AG04449 (cell line): ENCODE measurements at regions not wholly inside any gene's neighbourhood (a gene's known extent, or its start where the extent isn't known, plus 50 kb on each side); places are given as distances from the start of the nearest gene placed in this dataset.

Source experiments
- CTCF ChIA-PET: fragments of 350-600 bp; formaldehyde crosslinking; extraction: SDS; loops from one replicate; lab custom pipeline; 2021; ENCODE audit warnings: antibody characterized with exemption; lab: Yijun Ruan, JAX
- POLR2A ChIA-PET: fragments of 400-600, 350-600 bp; formaldehyde crosslinking; extraction: SDS; loops from one replicate; lab custom pipeline; 2020; ENCODE audit warnings: antibody characterized with exemption, inconsistent platforms; lab: Yijun Ruan, JAX
- DNase-seq: peaks from one replicate; pipeline ENCODE4 v3.0.0-alpha.2; 2010; ENCODE audit warnings: low read depth, low spot score
- H3K4me3 ChIP-seq: 2 replicates; pipeline ENCODE4 v1.5.1; 2011; ENCODE audit warnings: low read depth, mild to moderate bottlenecking, control low read depth, low read length
- TF ChIP-seq, protein P1 (sequence below): IDR thresholded peaks from one replicate; pipeline ENCODE4 v1.5.1; 2011; ENCODE audit warnings: mild to moderate bottlenecking, moderate library complexity, low read length, control low read depth, inconsistent platforms; ENCODE audit not compliant: insufficient read depth; ENCODE audit errors: missing control alignments

DNA sequence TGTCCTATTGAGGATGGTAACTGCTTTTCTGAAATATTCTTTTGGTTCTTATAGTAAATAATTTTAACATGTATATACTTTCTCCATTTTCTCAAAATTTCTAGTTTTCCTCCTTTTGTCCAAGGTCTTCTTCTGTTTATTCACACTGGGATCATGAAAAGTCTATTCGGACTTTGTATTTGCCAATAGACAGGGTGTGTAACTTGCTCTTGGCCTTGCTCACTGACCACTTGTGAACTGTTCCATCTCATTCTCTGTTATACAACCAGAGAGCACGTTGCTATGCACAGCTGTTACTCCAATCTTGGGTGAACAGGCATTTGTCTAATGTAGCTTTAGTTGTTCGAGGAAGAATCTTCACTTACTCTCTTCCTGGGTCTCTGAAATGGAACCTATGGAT lies 388.9 kb downstream of the SH3GL2 start:
- no peak for DNase-seq
- H3K4me3 ChIP-seq: no peak overlapping the region
- POLR2A ChIA-PET: no interaction called here
- CTCF ChIA-PET: no interaction called here
- TF ChIP-seq, protein P1, sequence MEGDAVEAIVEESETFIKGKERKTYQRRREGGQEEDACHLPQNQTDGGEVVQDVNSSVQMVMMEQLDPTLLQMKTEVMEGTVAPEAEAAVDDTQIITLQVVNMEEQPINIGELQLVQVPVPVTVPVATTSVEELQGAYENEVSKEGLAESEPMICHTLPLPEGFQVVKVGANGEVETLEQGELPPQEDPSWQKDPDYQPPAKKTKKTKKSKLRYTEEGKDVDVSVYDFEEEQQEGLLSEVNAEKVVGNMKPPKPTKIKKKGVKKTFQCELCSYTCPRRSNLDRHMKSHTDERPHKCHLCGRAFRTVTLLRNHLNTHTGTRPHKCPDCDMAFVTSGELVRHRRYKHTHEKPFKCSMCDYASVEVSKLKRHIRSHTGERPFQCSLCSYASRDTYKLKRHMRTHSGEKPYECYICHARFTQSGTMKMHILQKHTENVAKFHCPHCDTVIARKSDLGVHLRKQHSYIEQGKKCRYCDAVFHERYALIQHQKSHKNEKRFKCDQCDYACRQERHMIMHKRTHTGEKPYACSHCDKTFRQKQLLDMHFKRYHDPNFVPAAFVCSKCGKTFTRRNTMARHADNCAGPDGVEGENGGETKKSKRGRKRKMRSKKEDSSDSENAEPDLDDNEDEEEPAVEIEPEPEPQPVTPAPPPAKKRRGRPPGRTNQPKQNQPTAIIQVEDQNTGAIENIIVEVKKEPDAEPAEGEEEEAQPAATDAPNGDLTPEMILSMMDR: no peak

DNA sequence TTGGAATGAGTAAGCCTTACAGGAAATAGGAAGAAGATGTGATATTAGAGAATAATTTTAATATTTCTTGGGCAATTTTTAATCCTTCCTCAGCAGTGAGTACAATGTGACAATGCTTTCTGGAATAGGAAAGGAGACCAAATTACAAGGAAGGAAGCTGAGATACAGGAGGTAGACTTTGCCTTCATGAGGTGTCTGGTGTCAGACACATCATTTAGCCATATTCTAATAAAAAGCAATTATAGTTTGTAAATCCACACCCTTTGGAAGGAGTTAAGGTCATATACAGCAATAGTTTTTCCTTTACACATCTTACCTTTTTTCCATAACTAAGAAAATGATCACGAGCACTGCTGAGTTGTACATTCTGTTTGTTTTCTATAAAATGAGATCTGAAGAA lies 390.4 kb downstream of the SH3GL2 start:
- TF ChIP-seq, protein P1: no peak
- H3K4me3 ChIP-seq: no peak overlapping the region
- DNase-seq: no peak
- ChIA-PET CTCF (no interaction called here), POLR2A (no interaction called here)

DNA sequence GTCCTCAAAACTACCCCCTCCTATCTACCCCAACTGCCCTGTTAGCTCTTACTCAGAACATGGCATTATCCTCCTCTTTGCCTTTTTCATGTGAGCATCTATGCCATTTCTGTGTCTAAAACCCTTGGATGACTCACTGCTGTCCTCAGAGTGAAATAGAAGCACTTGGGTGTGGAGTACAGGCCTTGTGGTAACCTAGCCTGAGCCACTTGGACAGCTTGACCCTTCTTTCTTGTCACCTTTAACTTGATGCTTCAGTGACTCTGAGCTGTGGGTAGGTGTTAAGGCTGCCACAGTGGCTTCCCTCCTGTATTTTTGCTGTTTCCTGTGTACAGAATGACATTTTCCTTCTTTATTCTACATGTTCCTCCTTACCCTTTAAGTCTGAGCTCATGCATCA lies 391.4 kb downstream of the SH3GL2 start:
- CTCF ChIA-PET: no interaction called here
- TF ChIP-seq, protein P1: no peak
- POLR2A ChIA-PET: no interaction called here
- no peak for DNase-seq
- H3K4me3 ChIP-seq: no peak overlapping the region

DNA sequence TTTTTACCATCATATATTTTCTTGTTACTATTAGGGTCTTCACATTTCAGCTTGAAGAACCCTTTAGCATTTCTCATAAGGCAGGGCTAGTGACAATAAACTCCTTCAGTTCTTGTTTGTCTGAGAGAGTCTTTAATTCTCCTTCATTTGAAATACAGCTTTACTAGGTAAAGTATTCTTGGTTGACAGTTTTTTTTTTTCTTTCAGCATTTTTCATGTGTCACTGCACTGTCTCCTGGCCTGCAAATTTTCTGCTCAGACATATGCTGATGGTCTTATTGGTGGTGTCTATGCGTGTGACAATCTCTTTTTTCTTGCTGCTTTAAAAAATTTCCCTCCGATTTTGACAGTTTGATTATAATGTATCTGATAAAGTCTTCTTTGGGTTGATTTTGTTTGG lies 399.9 kb downstream of the SH3GL2 start:
- H3K4me3 ChIP-seq: no peak overlapping the region
- TF ChIP-seq, protein P1: no peak
- no peak for DNase-seq
- ChIA-PET CTCF (no interaction called here), POLR2A (no interaction called here)

DNA sequence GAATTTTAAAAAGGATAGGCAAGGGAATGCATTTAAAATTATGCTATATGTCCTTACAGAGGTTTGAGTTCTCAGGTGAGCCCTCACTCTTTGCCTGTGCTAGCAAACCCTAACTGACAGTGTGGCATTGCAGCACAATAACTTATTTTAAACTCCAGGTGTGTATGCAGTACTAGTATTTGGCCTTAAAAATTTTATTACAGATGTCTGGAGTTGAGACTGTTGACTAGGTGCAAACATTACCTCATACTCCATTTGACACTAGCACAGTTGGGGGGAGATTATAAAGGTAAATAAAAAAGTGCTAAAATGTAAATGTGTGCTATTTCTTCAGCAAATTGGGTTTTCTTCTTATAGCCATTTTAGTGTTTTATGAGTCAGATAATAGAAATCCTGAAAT lies 407.7 kb downstream of the SH3GL2 start:
- TF ChIP-seq, protein P1: no peak
- no peak overlapping the region for H3K4me3 ChIP-seq
- ChIA-PET CTCF (no interaction called here), POLR2A (no interaction called here)
- DNase-seq: no peak

DNA sequence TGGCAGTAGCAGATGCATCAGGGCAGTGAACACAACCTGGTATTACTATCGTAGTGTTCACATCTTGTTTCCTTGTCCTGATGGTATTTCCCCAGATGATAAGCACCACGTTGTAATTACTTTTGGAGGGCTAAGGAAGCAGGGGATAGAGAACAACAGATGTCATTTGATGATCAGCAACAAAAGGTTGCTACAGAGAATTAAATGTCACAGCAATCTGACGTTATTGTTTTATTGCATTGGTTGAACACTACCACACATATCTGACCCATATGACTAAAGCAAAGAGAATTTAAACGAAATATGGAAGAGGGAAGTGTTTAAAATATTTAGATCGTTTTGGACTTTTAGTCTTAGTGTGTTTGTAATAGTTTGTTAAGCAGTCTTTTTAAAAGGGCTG lies 408.3 kb downstream of the SH3GL2 start:
- POLR2A ChIA-PET: no interaction called here
- DNase-seq: no peak
- no peak overlapping the region for H3K4me3 ChIP-seq
- CTCF ChIA-PET: no interaction called here
- TF ChIP-seq, protein P1: no peak
